ENCODE measurements at regions not wholly inside any gene's neighbourhood (a gene's known extent, or its start where the extent isn't known, plus 50 kb on each side); places are given as distances from the start of the nearest gene placed in this dataset.

GRCh38 chr2:83689402-83689801 lies 769.7 kb downstream of the SUCLG1 start:
- Histone ChIP-seq H3K27me3 (replicated peaks in 1 of 2; ENCODE audit: control insufficient read depth in 2 of 2, extremely low read depth in 1 of 2, insufficient read depth in 2 of 2, low read length in 1 of 2) (no peaks in the 10 kb centered on the region), H3K9me3 (no peaks in the 10 kb centered on the region), H3K27ac (ENCODE audit: low read length) (no peak overlapping the region), H3K4me1 (ENCODE audit: control insufficient read depth in 1 of 2, extremely low read depth in 1 of 2, insufficient read depth in 2 of 2, low read length in 2 of 2) (no peaks in the 10 kb centered on the region), H3K4me3 (ENCODE audit: control insufficient read depth in 1 of 2, extremely low read depth in 1 of 2, low read length in 1 of 2) (no peak overlapping the region), H3K36me3 (ENCODE audit: control insufficient read depth in 2 of 2, extremely low read depth in 1 of 2, insufficient read depth in 1 of 2, low read length in 1 of 2) (no peaks in the 10 kb centered on the region)
- no peak for DNase-seq
- H3K27ac Mint-ChIP-seq, result no peak overlapping the region
- no peaks in the 10 kb centered on the region for H3K4me1 Mint-ChIP-seq
- no peaks in the 10 kb centered on the region for H3K36me3 Mint-ChIP-seq
- H3K9me3 Mint-ChIP-seq, result peaks cover 5 to 7% (median 5%) of the 10 kb centered on the region in 3 donors
- ChIA-PET POLR2A (interaction anchor here in 1 of 2 donors (0.7 kb wide), 1 partner anchor 8 kb away, joined by 4 read pairs; no protein-coding TSS in a partner anchor), CTCF (no interaction called here)
- no peaks in the 10 kb centered on the region for H3K27me3 Mint-ChIP-seq
- no peak overlapping the region for H3K4me3 Mint-ChIP-seq
- no peak for ATAC-seq (replicated peaks in 1 of 4)

GRCh38 chr2:83686863-83687262 lies 772.2 kb downstream of the SUCLG1 start:
- DNase-seq (no peak), ATAC-seq (replicated peaks in 1 of 4) (no peak)
- Histone ChIP-seq H3K36me3 (ENCODE audit: control insufficient read depth in 2 of 2, extremely low read depth in 1 of 2, insufficient read depth in 1 of 2, low read length in 1 of 2) (no peaks in the 10 kb centered on the region), H3K27me3 (replicated peaks in 1 of 2; ENCODE audit: control insufficient read depth in 2 of 2, extremely low read depth in 1 of 2, insufficient read depth in 2 of 2, low read length in 1 of 2) (no peaks in the 10 kb centered on the region), H3K4me3 (ENCODE audit: control insufficient read depth in 1 of 2, extremely low read depth in 1 of 2, low read length in 1 of 2) (no peak overlapping the region), H3K9me3 (no peaks in the 10 kb centered on the region), H3K4me1 (ENCODE audit: control insufficient read depth in 1 of 2, extremely low read depth in 1 of 2, insufficient read depth in 2 of 2, low read length in 2 of 2) (no peaks in the 10 kb centered on the region), H3K27ac (ENCODE audit: low read length) (no peak overlapping the region)
- peaks cover 3 to 5% (median 5%) of the 10 kb centered on the region in 3 donors for H3K9me3 Mint-ChIP-seq
- ChIA-PET POLR2A (no interaction called here), CTCF (no interaction called here)
- H3K27ac Mint-ChIP-seq, result no peak overlapping the region
- H3K4me3 Mint-ChIP-seq, result no peak overlapping the region
- no peaks in the 10 kb centered on the region for H3K4me1 Mint-ChIP-seq
- no peaks in the 10 kb centered on the region for H3K36me3 Mint-ChIP-seq
- no peaks in the 10 kb centered on the region for H3K27me3 Mint-ChIP-seq

DNA sequence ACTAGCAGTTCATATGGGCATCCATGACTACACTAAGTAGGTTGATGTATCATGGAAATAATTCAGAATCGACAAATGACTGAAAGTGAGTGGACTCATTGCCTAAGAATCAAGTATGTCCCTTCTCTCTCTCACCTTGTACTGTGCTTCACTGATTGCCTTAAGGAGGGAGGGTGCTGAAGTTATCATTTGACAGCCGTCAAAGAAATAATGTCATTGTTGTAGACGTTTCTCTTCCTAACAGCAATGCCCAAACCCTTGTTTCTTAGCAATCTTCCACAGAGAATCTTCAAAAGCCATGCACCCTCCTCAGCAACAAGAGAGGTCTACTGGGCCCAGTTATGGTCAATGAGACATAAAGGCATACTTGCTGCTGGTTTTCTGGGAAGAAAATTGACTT lies 785.0 kb downstream of the SUCLG1 start:
- CTCF ChIA-PET, result no interaction called here
- Histone ChIP-seq H3K27ac (ENCODE audit: low read length) (no peak overlapping the region), H3K9me3 (no peaks in the 10 kb centered on the region), H3K4me1 (ENCODE audit: control insufficient read depth in 1 of 2, extremely low read depth in 1 of 2, insufficient read depth in 2 of 2, low read length in 2 of 2) (no peaks in the 10 kb centered on the region), H3K4me3 (ENCODE audit: control insufficient read depth in 1 of 2, extremely low read depth in 1 of 2, low read length in 1 of 2) (no peak overlapping the region), H3K36me3 (ENCODE audit: control insufficient read depth in 2 of 2, extremely low read depth in 1 of 2, insufficient read depth in 1 of 2, low read length in 1 of 2) (no peaks in the 10 kb centered on the region), H3K27me3 (replicated peaks in 1 of 2; ENCODE audit: control insufficient read depth in 2 of 2, extremely low read depth in 1 of 2, insufficient read depth in 2 of 2, low read length in 1 of 2) (no peaks in the 10 kb centered on the region)
- Mint-ChIP-seq H3K36me3 (no peaks in the 10 kb centered on the region), H3K9me3 (peaks cover 12 to 25% (median 17%) of the 10 kb centered on the region in 3 donors), H3K4me3 (no peak overlapping the region), H3K4me1 (no peaks in the 10 kb centered on the region), H3K27ac (no peak overlapping the region), H3K27me3 (no peaks in the 10 kb centered on the region)
- POLR2A ChIA-PET, result no interaction called here
- DNase-seq (no peak), ATAC-seq (replicated peaks in 1 of 4) (no peak)
- no CpG with 5 or more reads among the region's 3 CpGs for WGBS (ENCODE audit: insufficient coverage)

- no CpG with 5 or more reads among the region's 2 CpGs for WGBS (ENCODE audit: insufficient coverage)
- H3K4me3 ChIP-seq (ENCODE audit: control insufficient read depth in 1 of 2, extremely low read depth in 1 of 2, low read length in 1 of 2), result no peak overlapping the region
- no peaks in the 10 kb centered on the region for H3K27me3 ChIP-seq (replicated peaks in 1 of 2; ENCODE audit: control insufficient read depth in 2 of 2, extremely low read depth in 1 of 2, insufficient read depth in 2 of 2, low read length in 1 of 2)
- no peaks in the 10 kb centered on the region for H3K36me3 ChIP-seq (ENCODE audit: control insufficient read depth in 2 of 2, extremely low read depth in 1 of 2, insufficient read depth in 1 of 2, low read length in 1 of 2)
- Mint-ChIP-seq H3K27ac (no peak overlapping the region), H3K4me3 (no peak overlapping the region), H3K4me1 (no peaks in the 10 kb centered on the region), H3K36me3 (no peaks in the 10 kb centered on the region), H3K9me3 (peaks cover under 1 to 7% (median 3%) of the 10 kb centered on the region in 3 donors), H3K27me3 (no peaks in the 10 kb centered on the region)
- no peaks in the 10 kb centered on the region for H3K4me1 ChIP-seq (ENCODE audit: control insufficient read depth in 1 of 2, extremely low read depth in 1 of 2, insufficient read depth in 2 of 2, low read length in 2 of 2)
- no peaks in the 10 kb centered on the region for H3K9me3 ChIP-seq
- no peak for DNase-seq
- ChIA-PET POLR2A (no interaction called here), CTCF (no interaction called here)
- ATAC-seq (replicated peaks in 1 of 4), result no peak
- H3K27ac ChIP-seq (ENCODE audit: low read length), result no peak overlapping the region
Observed at GRCh38 chr2:83665894-83666293, 793.2 kb downstream of the SUCLG1 start.

DNA sequence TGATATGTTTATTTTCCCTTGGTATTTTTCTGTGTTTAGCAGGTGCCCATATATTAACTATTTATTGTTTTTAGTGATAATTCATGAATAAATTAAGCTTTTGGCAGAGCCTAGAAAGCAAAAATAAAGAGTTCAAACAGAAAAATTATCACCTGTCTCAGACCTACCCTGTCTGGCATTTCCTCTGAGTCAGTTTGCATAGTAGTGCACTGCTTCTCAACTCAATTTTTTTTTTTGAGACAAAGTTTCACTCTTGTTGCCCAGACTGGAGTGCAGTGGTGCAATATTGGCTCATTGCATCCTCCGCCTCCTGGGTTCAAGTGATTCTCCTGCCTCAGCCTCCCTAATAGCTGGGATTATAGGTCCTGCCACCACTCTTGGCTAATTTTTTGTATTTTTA lies 793.9 kb downstream of the SUCLG1 start:
- Mint-ChIP-seq H3K36me3 (no peaks in the 10 kb centered on the region), H3K4me1 (no peaks in the 10 kb centered on the region), H3K27ac (no peak overlapping the region), H3K9me3 (peaks cover 2 to 3% (median 3%) of the 10 kb centered on the region in 3 donors), H3K27me3 (no peaks in the 10 kb centered on the region), H3K4me3 (no peak overlapping the region)
- WGBS (ENCODE audit: insufficient coverage), result 50% methylated on average over 1 of the region's 1 CpG
- CTCF ChIA-PET, result no interaction called here
- Histone ChIP-seq H3K36me3 (ENCODE audit: control insufficient read depth in 2 of 2, extremely low read depth in 1 of 2, insufficient read depth in 1 of 2, low read length in 1 of 2) (no peaks in the 10 kb centered on the region), H3K27ac (ENCODE audit: low read length) (no peak overlapping the region), H3K27me3 (replicated peaks in 1 of 2; ENCODE audit: control insufficient read depth in 2 of 2, extremely low read depth in 1 of 2, insufficient read depth in 2 of 2, low read length in 1 of 2) (no peaks in the 10 kb centered on the region), H3K4me3 (ENCODE audit: control insufficient read depth in 1 of 2, extremely low read depth in 1 of 2, low read length in 1 of 2) (no peak overlapping the region), H3K9me3 (no peaks in the 10 kb centered on the region), H3K4me1 (ENCODE audit: control insufficient read depth in 1 of 2, extremely low read depth in 1 of 2, insufficient read depth in 2 of 2, low read length in 2 of 2) (no peaks in the 10 kb centered on the region)
- DNase-seq (no peak), ATAC-seq (replicated peaks in 1 of 4) (no peak)
- POLR2A ChIA-PET, result no interaction called here

DNA sequence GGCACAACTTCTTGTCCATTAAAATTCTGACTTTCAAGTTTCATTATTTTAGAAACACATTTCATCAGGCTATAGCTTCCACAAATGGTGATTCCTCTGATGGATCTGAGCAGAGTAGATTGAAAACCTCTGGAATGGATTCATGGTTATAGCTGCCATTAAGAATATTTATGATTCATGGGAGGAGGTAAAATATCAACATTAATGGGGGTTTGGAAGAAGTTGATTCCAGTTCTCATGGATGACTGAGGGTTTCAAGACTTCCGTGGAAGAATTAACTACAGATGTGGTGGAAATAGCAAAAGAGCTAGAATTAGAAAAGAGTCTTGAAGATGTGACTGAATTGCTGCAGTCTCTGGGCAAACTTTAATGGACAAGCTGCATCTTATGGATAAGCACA lies 797.4 kb downstream of the SUCLG1 start:
- no peak overlapping the region for H3K27ac ChIP-seq (ENCODE audit: low read length)
- H3K4me1 ChIP-seq (ENCODE audit: control insufficient read depth in 1 of 2, extremely low read depth in 1 of 2, insufficient read depth in 2 of 2, low read length in 2 of 2), result no peaks in the 10 kb centered on the region
- H3K4me3 ChIP-seq (ENCODE audit: control insufficient read depth in 1 of 2, extremely low read depth in 1 of 2, low read length in 1 of 2), result no peak overlapping the region
- DNase-seq (no peak), ATAC-seq (replicated peaks in 1 of 4) (no peak)
- Mint-ChIP-seq H3K36me3 (no peaks in the 10 kb centered on the region), H3K4me3 (no peak overlapping the region), H3K27ac (no peak overlapping the region), H3K9me3 (peaks cover 2 to 3% (median 3%) of the 10 kb centered on the region in 3 donors), H3K4me1 (no peaks in the 10 kb centered on the region), H3K27me3 (no peaks in the 10 kb centered on the region)
- no peaks in the 10 kb centered on the region for H3K9me3 ChIP-seq
- no peaks in the 10 kb centered on the region for H3K27me3 ChIP-seq (replicated peaks in 1 of 2; ENCODE audit: control insufficient read depth in 2 of 2, extremely low read depth in 1 of 2, insufficient read depth in 2 of 2, low read length in 1 of 2)
- WGBS (ENCODE audit: insufficient coverage), result 78% methylated on average over 1 of the region's 1 CpG
- CTCF ChIA-PET, result no interaction called here
- no peaks in the 10 kb centered on the region for H3K36me3 ChIP-seq (ENCODE audit: control insufficient read depth in 2 of 2, extremely low read depth in 1 of 2, insufficient read depth in 1 of 2, low read length in 1 of 2)
- POLR2A ChIA-PET, result no interaction called here

DNA sequence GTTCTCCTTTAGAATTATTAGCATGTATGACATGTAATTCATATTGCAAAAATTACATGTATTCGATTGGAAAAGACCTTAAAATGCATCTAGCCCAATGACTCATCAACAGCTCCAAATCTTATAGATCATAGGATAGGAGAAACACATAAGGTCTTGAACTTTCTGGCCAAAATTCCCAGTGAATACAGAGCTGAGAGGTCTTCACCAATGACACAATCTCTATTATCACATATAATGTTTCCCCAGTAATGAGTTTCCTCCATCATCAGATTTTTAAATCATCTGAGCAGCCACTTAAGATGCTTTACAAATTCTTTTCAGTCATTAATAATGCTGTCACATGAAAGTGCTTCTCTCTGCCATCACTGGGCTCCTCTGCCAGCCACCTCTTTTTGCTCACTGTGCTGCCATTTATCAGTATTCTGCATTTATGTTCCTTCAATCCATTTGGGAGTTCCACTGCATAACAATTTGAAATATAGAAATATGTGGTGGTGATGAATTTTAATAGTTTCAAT lies 804.9 kb downstream of the SUCLG1 start:
- Mint-ChIP-seq H3K27ac (no peak overlapping the region), H3K4me1 (no peaks in the 10 kb centered on the region), H3K4me3 (no peak overlapping the region), H3K36me3 (no peaks in the 10 kb centered on the region), H3K27me3 (no peaks in the 10 kb centered on the region), H3K9me3 (peaks cover 0 to 5% (median 0%) of the 10 kb centered on the region in 3 donors)
- H3K27ac ChIP-seq (ENCODE audit: low read length), result no peak overlapping the region
- H3K9me3 ChIP-seq, result no peaks in the 10 kb centered on the region
- DNase-seq, result no peak
- H3K27me3 ChIP-seq (replicated peaks in 1 of 2; ENCODE audit: control insufficient read depth in 2 of 2, extremely low read depth in 1 of 2, insufficient read depth in 2 of 2, low read length in 1 of 2), result no peaks in the 10 kb centered on the region
- no peak for ATAC-seq (replicated peaks in 1 of 4)
- H3K4me3 ChIP-seq (ENCODE audit: control insufficient read depth in 1 of 2, extremely low read depth in 1 of 2, low read length in 1 of 2), result no peak overlapping the region
- ChIA-PET POLR2A (no interaction called here), CTCF (no interaction called here)
- WGBS (ENCODE audit: insufficient coverage), result no CpG with 5 or more reads among the region's 1 CpG
- no peaks in the 10 kb centered on the region for H3K36me3 ChIP-seq (ENCODE audit: control insufficient read depth in 2 of 2, extremely low read depth in 1 of 2, insufficient read depth in 1 of 2, low read length in 1 of 2)
- no peaks in the 10 kb centered on the region for H3K4me1 ChIP-seq (ENCODE audit: control insufficient read depth in 1 of 2, extremely low read depth in 1 of 2, insufficient read depth in 2 of 2, low read length in 2 of 2)
